Fibroblast of villous mesenchyme (primary cell): ENCODE measurements at regions not wholly inside any gene's neighbourhood (a gene's known extent, or its start where the extent isn't known, plus 50 kb on each side); places are given as distances from the start of the nearest gene placed in this dataset.
"Not testable (repeated sequence)": the region's sequence is repeated elsewhere in the genome, so short reads cannot be mapped to it uniquely, and the experiment has no call there.

Source experiments
- DNase-seq: peaks from one replicate; pipeline ENCODE4 v3.0.0-alpha.2; 2010; ENCODE audit warnings: low read depth
- H3K4me3 ChIP-seq: 2 replicates; pipeline ENCODE4 v1.5.1; 2011; ENCODE audit warnings: low read depth, mild to moderate bottlenecking, low read length
- TF ChIP-seq, protein P1 (sequence below): IDR thresholded peaks from 2 replicates; pipeline ENCODE4 v1.5.1; 2012; ENCODE audit warnings: low read depth, mild to moderate bottlenecking, low read length; ENCODE audit not compliant: insufficient read depth

DNA sequence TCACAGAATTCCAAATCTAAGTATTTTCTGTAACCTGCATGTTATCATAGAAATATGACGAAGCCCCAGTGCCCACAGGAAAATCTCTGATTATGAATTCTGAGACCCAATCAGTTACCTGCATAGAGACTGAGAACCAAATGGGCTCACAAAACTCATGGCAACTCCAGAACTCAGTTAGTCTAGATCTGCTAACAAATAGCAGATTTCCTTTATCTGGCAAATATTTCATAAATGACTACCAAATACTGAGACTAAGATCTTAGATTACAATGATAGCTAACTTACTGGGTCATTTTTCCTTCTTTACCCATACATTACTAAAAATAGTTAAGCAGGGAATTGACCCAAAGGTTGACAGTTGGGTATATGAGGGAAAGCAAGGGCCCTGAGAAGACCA, 228.1 kb upstream of the FAT3 start:
- no peak for DNase-seq
- TF ChIP-seq, protein P1, sequence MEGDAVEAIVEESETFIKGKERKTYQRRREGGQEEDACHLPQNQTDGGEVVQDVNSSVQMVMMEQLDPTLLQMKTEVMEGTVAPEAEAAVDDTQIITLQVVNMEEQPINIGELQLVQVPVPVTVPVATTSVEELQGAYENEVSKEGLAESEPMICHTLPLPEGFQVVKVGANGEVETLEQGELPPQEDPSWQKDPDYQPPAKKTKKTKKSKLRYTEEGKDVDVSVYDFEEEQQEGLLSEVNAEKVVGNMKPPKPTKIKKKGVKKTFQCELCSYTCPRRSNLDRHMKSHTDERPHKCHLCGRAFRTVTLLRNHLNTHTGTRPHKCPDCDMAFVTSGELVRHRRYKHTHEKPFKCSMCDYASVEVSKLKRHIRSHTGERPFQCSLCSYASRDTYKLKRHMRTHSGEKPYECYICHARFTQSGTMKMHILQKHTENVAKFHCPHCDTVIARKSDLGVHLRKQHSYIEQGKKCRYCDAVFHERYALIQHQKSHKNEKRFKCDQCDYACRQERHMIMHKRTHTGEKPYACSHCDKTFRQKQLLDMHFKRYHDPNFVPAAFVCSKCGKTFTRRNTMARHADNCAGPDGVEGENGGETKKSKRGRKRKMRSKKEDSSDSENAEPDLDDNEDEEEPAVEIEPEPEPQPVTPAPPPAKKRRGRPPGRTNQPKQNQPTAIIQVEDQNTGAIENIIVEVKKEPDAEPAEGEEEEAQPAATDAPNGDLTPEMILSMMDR, result no peak
- no peak overlapping the region for H3K4me3 ChIP-seq

GRCh38 chr11:91988443-91988842, 236.2 kb upstream of the FAT3 start:
- H3K4me3 ChIP-seq, DNase-seq: not testable (repeated sequence)

DNA sequence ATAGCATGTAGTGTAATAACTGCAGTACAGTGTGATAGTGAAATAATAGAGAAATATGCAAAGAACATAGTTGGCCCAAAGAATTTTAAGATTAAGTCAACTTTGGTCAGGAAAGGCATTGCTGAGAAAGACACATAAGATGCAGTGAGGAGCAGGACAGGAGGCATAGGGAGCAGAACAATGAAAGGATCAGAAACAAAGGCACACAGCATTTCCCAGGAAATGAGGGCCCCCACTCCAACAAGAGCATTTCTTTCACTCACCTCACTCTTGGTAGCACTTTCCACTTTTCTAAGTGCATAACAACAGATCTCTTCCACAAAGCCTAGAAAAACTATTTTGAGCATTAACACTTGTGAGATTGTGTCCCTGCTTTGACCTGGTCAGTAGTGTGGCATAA, 238.4 kb upstream of the FAT3 start:
- H3K4me3 ChIP-seq, result no peak overlapping the region
- TF ChIP-seq, protein P1, result no peak
- no peak for DNase-seq

DNA sequence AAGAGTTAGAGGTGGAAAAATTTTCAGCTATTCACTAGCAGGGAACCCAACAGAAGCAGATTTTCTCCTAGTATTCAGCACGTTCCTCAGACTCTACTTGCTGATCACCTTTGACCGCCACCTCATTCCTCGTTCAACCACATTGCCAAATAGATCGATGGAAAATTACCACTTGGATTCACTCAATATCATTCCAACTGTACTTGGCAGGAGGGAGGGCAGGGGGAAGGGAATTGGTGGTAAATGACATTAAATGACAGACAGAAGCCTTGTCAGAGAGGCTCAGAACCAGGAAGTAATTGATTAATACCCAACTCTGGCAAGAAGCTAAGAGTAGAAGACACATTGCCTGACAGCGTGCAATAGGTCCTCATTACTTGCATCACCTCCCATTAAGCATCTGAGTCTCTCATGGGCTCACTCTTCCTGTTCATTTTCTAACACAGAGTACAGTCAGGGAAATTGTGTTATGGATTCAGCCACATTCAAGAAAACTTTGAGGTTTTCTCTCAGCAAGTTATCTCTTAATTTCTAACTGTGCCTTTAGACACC, 240.5 kb upstream of the FAT3 start:
- TF ChIP-seq, protein P1, result no peak
- no peak overlapping the region for H3K4me3 ChIP-seq
- no peak for DNase-seq

DNA sequence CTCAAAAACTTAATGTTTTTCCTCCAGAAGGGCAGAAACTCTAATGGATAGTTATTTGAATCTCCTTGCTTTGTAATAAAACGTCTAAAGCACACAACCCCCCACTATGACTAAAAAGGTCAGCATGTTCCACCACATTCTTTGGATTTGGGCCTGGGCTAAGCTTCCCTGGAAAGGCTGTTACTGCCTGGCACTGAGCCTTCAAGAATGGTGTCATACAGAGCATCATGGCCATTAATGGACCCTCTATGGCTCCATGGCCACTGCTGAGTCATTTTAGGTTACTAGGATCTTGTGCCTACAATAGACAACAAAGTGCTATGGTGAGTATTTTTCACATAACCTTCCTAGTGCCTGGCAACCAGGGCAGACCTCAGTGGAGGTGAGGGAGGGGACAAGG, 242.6 kb upstream of the FAT3 start:
- H3K4me3 ChIP-seq, result no peak overlapping the region
- TF ChIP-seq, protein P1, result no peak
- peak; percentile 70 for DNase-seq

DNA sequence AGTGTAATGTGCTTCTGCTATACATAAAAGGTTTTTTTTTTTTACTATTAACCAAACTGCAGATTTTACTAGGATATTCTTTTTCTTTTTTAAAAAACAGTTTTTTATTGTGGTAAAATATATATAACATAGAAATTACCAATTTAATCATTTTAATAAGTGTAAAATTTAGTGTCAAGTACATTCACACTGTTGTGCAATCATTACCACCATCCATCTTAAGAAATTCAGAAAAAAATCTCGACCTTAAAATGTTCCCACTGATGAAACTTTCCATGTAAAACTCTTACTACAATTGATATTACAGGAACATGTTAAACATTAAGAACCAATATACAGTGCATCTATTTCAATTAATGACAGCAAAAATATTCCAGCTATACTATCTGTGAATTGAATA, 244.8 kb upstream of the FAT3 start:
- no peak overlapping the region for H3K4me3 ChIP-seq
- DNase-seq, result no peak
- TF ChIP-seq, protein P1, result no peak

DNA sequence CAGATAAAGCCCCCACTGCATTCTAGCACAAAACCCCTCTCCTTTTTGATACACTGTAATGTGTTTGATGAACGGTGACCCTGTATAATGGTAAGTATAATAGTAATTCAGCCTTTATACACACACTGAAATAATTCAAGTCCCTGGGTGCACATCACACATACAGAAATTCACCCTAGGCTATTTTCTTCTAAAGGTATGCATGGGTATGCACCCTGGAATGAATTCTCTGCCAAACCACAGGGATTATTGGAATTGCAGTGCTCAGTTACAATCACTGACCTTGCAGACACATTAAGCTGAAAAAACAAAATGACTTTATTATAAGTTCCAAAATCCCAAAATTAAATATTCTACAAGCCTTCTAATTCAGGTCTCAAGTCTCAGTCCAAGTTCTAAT, 245.9 kb upstream of the FAT3 start:
- DNase-seq, result no peak

More for the DNA sequence above, 245.9 kb upstream of the FAT3 start:
- H3K4me3 ChIP-seq, result no peak overlapping the region
- TF ChIP-seq, protein P1, result no peak
